HEK293 (cell line): ENCODE measurements at regions not wholly inside any gene's neighbourhood (a gene's known extent, or its start where the extent isn't known, plus 50 kb on each side); places are given as distances from the start of the nearest gene placed in this dataset.

Experiments
- KLF10 ChIP-seq: fragments of 450-650 bp; IDR thresholded peaks from 2 replicates; pipeline ENCODE4 v1.5.1; 2018; ENCODE audit warnings: missing biosample characterization, mild to moderate bottlenecking, missing genetic modification characterization
- SETDB1 ChIP-seq: IDR thresholded peaks from one replicate; pipeline ENCODE4 v1.6.1; 2017; ENCODE audit warnings: mild to moderate bottlenecking, low read length, moderate library complexity, mixed read lengths; ENCODE audit not compliant: insufficient read length
- SP2 ChIP-seq: fragments of 450-650 bp; formaldehyde crosslinking; IDR thresholded peaks from 2 replicates; pipeline ENCODE4 v1.5.1; 2016; ENCODE audit warnings: missing biosample characterization, missing genetic modification characterization
- ZNF146 ChIP-seq: fragments of 450-650 bp; formaldehyde crosslinking; IDR thresholded peaks from 2 replicates; pipeline ENCODE4 v1.5.1; 2016; ENCODE audit warnings: missing biosample characterization, missing genetic modification characterization
- ZNF274 ChIP-seq, 2 experiments: fragments of 200-500 bp in 1 of 2; fragments of 450-650 bp in 1 of 2; sonication (Bioruptor generic) in 1 of 2; formaldehyde crosslinking in 1 of 2; IDR thresholded peaks; 2 replicates each; pipeline versions ENCODE4 v1.5.1 to v1.6.1; 2014 to 2016; ENCODE audit warnings: borderline replicate concordance in 1 of 2, inconsistent platforms in 1 of 2, low read length in 1 of 2, missing biosample characterization in 1 of 2, missing genetic modification characterization in 1 of 2
- ZNF335 ChIP-seq: fragments of 450-650 bp; formaldehyde crosslinking; conservative IDR thresholded peaks from 2 replicates; pipeline ENCODE4 v1.5.1; 2016; ENCODE audit warnings: missing biosample characterization, missing genetic modification characterization
- ZNF791 ChIP-seq: fragments of 450-650 bp; formaldehyde crosslinking; IDR thresholded peaks from 2 replicates; pipeline ENCODE4 v1.5.1; 2016; ENCODE audit warnings: missing biosample characterization, missing genetic modification characterization
- TF ChIP-seq, protein P1 (sequence below): fragments of 450-650 bp; formaldehyde crosslinking; IDR thresholded peaks from 2 replicates; pipeline ENCODE4 v1.5.1; 2016; ENCODE audit warnings: missing biosample characterization, missing genetic modification characterization
- TF ChIP-seq, protein P2 (sequence below): fragments of 450-650 bp; formaldehyde crosslinking; IDR thresholded peaks from 2 replicates; pipeline ENCODE4 v1.5.1; 2016; ENCODE audit warnings: missing biosample characterization, missing genetic modification characterization
- TF ChIP-seq, protein P3 (sequence below): fragments of 450-650 bp; formaldehyde crosslinking; IDR thresholded peaks from 2 replicates; pipeline ENCODE4 v1.5.1; 2016; ENCODE audit warnings: missing biosample characterization, missing genetic modification characterization
- TF ChIP-seq, protein P4 (sequence below): IDR thresholded peaks from 2 replicates; pipeline ENCODE4 v1.6.1; 2011; ENCODE audit warnings: mild to moderate bottlenecking, low read depth, low read length, borderline replicate concordance
- TF ChIP-seq, protein P5 (sequence below): fragments of 450-650 bp; formaldehyde crosslinking; optimal IDR thresholded peaks from 2 replicates; pipeline ENCODE3; 2016; ENCODE audit warnings: missing biosample characterization, mild to moderate bottlenecking, missing genetic modification characterization
- TF ChIP-seq, protein P6 (sequence below): fragments of 450-650 bp; formaldehyde crosslinking; IDR thresholded peaks from 2 replicates; pipeline ENCODE4 v1.5.1; 2016; ENCODE audit warnings: missing biosample characterization, missing genetic modification characterization

DNA sequence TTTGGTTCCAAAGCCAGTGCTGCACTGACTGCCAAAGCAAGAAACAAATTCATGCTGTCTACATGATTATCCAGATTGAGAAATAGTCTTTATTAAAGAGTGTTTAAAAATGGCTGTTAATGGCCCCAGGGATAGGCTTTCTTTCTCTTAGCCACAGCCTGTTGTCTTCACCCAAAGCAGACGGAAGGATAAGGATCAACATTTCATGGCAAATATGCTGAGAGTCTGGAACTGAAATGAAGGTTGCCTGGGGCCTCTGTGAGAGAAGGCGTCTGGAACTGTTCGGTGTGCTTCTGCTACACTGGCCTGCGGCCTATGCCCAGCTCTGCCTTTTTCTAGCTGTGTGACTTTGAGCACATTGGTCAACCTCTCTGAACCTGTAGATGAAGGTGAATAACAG is 373.0 kb upstream of the ZFP64 start:
- TF ChIP-seq ZNF791 (tag by site-specific recombination) (no peak), KLF10 (tag by site-specific recombination) (no peak), SP2 (tag by site-specific recombination) (no peak), SETDB1 (no peak), ZNF146 (tag by site-specific recombination) (no peak), ZNF335 (tag by site-specific recombination) (no peak), ZNF274 (IDR thresholded peaks at IDR 0.05; ENCODE audit: low read length) (no peak), ZNF274 (tag by site-specific recombination; IDR thresholded peaks at IDR 0.05; ENCODE audit: borderline replicate concordance) (no peak)
- TF ChIP-seq, protein P1, sequence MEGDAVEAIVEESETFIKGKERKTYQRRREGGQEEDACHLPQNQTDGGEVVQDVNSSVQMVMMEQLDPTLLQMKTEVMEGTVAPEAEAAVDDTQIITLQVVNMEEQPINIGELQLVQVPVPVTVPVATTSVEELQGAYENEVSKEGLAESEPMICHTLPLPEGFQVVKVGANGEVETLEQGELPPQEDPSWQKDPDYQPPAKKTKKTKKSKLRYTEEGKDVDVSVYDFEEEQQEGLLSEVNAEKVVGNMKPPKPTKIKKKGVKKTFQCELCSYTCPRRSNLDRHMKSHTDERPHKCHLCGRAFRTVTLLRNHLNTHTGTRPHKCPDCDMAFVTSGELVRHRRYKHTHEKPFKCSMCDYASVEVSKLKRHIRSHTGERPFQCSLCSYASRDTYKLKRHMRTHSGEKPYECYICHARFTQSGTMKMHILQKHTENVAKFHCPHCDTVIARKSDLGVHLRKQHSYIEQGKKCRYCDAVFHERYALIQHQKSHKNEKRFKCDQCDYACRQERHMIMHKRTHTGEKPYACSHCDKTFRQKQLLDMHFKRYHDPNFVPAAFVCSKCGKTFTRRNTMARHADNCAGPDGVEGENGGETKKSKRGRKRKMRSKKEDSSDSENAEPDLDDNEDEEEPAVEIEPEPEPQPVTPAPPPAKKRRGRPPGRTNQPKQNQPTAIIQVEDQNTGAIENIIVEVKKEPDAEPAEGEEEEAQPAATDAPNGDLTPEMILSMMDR (tag by site-specific recombination) = no peak
- TF ChIP-seq, protein P2, sequence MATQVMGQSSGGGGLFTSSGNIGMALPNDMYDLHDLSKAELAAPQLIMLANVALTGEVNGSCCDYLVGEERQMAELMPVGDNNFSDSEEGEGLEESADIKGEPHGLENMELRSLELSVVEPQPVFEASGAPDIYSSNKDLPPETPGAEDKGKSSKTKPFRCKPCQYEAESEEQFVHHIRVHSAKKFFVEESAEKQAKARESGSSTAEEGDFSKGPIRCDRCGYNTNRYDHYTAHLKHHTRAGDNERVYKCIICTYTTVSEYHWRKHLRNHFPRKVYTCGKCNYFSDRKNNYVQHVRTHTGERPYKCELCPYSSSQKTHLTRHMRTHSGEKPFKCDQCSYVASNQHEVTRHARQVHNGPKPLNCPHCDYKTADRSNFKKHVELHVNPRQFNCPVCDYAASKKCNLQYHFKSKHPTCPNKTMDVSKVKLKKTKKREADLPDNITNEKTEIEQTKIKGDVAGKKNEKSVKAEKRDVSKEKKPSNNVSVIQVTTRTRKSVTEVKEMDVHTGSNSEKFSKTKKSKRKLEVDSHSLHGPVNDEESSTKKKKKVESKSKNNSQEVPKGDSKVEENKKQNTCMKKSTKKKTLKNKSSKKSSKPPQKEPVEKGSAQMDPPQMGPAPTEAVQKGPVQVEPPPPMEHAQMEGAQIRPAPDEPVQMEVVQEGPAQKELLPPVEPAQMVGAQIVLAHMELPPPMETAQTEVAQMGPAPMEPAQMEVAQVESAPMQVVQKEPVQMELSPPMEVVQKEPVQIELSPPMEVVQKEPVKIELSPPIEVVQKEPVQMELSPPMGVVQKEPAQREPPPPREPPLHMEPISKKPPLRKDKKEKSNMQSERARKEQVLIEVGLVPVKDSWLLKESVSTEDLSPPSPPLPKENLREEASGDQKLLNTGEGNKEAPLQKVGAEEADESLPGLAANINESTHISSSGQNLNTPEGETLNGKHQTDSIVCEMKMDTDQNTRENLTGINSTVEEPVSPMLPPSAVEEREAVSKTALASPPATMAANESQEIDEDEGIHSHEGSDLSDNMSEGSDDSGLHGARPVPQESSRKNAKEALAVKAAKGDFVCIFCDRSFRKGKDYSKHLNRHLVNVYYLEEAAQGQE (tag by site-specific recombination) = no peak
- TF ChIP-seq, protein P3, sequence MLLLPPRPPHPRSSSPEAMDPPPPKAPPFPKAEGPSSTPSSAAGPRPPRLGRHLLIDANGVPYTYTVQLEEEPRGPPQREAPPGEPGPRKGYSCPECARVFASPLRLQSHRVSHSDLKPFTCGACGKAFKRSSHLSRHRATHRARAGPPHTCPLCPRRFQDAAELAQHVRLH (tag by site-specific recombination) = no peak
- TF ChIP-seq, protein P4, sequence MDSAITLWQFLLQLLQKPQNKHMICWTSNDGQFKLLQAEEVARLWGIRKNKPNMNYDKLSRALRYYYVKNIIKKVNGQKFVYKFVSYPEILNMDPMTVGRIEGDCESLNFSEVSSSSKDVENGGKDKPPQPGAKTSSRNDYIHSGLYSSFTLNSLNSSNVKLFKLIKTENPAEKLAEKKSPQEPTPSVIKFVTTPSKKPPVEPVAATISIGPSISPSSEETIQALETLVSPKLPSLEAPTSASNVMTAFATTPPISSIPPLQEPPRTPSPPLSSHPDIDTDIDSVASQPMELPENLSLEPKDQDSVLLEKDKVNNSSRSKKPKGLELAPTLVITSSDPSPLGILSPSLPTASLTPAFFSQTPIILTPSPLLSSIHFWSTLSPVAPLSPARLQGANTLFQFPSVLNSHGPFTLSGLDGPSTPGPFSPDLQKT = no peak
- TF ChIP-seq, protein P5, sequence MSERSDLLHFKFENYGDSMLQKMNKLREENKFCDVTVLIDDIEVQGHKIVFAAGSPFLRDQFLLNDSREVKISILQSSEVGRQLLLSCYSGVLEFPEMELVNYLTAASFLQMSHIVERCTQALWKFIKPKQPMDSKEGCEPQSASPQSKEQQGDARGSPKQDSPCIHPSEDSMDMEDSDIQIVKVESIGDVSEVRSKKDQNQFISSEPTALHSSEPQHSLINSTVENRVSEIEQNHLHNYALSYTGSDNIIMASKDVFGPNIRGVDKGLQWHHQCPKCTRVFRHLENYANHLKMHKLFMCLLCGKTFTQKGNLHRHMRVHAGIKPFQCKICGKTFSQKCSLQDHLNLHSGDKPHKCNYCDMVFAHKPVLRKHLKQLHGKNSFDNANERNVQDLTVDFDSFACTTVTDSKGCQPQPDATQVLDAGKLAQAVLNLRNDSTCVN (tag by site-specific recombination) = no peak
- TF ChIP-seq, protein P6, sequence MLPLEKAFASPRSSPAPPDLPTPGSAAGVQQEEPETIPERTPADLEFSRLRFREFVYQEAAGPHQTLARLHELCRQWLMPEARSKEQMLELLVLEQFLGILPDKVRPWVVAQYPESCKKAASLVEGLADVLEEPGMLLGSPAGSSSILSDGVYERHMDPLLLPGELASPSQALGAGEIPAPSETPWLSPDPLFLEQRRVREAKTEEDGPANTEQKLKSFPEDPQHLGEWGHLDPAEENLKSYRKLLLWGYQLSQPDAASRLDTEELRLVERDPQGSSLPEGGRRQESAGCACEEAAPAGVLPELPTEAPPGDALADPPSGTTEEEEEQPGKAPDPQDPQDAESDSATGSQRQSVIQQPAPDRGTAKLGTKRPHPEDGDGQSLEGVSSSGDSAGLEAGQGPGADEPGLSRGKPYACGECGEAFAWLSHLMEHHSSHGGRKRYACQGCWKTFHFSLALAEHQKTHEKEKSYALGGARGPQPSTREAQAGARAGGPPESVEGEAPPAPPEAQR (tag by site-specific recombination) = no peak
